ENCODE measurements at regions not wholly inside any gene's neighbourhood (a gene's known extent, or its start where the extent isn't known, plus 50 kb on each side); places are given as distances from the start of the nearest gene placed in this dataset.

DNA sequence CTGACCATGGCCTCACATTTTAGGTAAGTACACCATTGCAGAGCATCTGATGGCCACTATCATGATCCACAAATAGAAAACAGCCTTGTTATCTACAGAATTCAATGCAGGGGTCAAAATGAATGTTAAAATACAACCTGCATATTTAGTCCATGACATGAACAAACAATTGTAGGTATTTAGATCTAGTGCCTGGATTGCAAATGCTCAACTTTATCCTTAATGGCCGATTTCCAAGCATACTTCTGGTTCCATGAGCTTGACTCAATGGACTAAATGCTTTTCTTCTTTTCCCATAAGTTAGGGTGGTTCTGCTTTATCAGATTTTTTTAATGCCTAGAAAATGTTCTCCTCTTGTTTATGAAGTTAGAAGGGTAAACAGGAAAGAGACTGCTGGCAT, 139.2 kb upstream of the TTC29 start:
- DNase-seq (ENCODE audit: low read depth in 1 of 2, low spot score in 2 of 2): no peak
- TF ChIP-seq BCL11A (IDR thresholded peaks at IDR 0.05; ENCODE audit: low read depth in 2 of 2, low read length in 2 of 2): no peak
- no peak for TF ChIP-seq POLR2AphosphoS5 (IDR thresholded peaks at IDR 0.05; ENCODE audit: low read depth, low read length)
- TF ChIP-seq, protein P1, sequence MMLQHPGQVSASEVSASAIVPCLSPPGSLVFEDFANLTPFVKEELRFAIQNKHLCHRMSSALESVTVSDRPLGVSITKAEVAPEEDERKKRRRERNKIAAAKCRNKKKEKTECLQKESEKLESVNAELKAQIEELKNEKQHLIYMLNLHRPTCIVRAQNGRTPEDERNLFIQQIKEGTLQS (IDR thresholded peaks at IDR 0.05; ENCODE audit: insufficient read depth, low read depth, low read length): no peak
- no peak for TF ChIP-seq ASH2L (IDR thresholded peaks at IDR 0.05; ENCODE audit: low read length)
- TF ChIP-seq TBP (IDR thresholded peaks at IDR 0.05; ENCODE audit: low read depth, low read length): no peak
- no peak for TF ChIP-seq TAF7 (optimal IDR thresholded peaks at IDR 0.05; ENCODE audit: borderline replicate concordance, low read depth, low read length)
- no peak for TF ChIP-seq BRCA1 (IDR thresholded peaks at IDR 0.05; ENCODE audit: low read depth, low read length)
- no peak for TF ChIP-seq HDAC6 (IDR thresholded peaks at IDR 0.05; ENCODE audit: low read depth, low read length)
- TF ChIP-seq TCF12 (IDR thresholded peaks at IDR 0.05; ENCODE audit: low read depth, low read length): no peak
- TF ChIP-seq POU5F1 (IDR thresholded peaks at IDR 0.05; ENCODE audit: low read depth, low read length): no peak
- TF ChIP-seq CTBP2 (IDR thresholded peaks at IDR 0.05; ENCODE audit: borderline replicate concordance, insufficient read depth, insufficient read length, low read length): no peak
- no peaks in the 10 kb centered on the region for H3K9me3 ChIP-seq (ENCODE audit: insufficient read depth in 2 of 2, low read depth in 1 of 2, low read length in 1 of 2)
- ChIA-PET CTCF (ENCODE audit: partially characterized antibody) (no interaction called here), POLR2A (ENCODE audit: partially characterized antibody) (no interaction called here)
- H2BK20ac ChIP-seq (ENCODE audit: low read length): no peak overlapping the region
- no peak overlapping the region for H2BK120ac ChIP-seq (replicated peaks; ENCODE audit: low read depth, low read length)
- no peak overlapping the region for H4K91ac ChIP-seq (replicated peaks; ENCODE audit: insufficient read length, low read length)
- no peak overlapping the region for H3K14ac ChIP-seq (ENCODE audit: insufficient read length)
- H3K4me3 ChIP-seq (ENCODE audit: extremely low read depth in 1 of 4, insufficient read depth in 2 of 4, low read depth in 3 of 4, low read length in 4 of 4): no peak overlapping the region
- H3K4me2 ChIP-seq (ENCODE audit: insufficient read depth in 1 of 2, low read depth in 2 of 2, low read length in 2 of 2): no peak overlapping the region
- no peak for FAIRE-seq
- no peaks in the 10 kb centered on the region for H3K36me3 ChIP-seq (ENCODE audit: control insufficient read depth in 2 of 4, insufficient read depth in 4 of 4, low read length in 3 of 4)
- H3K4ac ChIP-seq (replicated peaks; ENCODE audit: insufficient read length, low read depth, low read length): no peak overlapping the region
- no peak overlapping the region for H2AFZ ChIP-seq (ENCODE audit: low read length)
- H3K23ac ChIP-seq (ENCODE audit: insufficient read length): no peak overlapping the region
- H2BK12ac ChIP-seq (ENCODE audit: low read depth, low read length): no peak overlapping the region
- H3K23me2 ChIP-seq (ENCODE audit: low read depth, low read length): no peaks in the 10 kb centered on the region
- WGBS, 2 experiments (ENCODE audit: extremely low coverage in 1 of 2, insufficient coverage in 1 of 2, insufficient read length in 1 of 2, insufficient replicate concordance in 2 of 2, low coverage in 1 of 2, low lambda C conversion rate in 2 of 2, missing lambda C conversion rate in 1 of 2): 89% methylated on average over 1 of the region's 1 CpG; no CpG with 5 or more reads in 1 of the 2 experiments
- no peak overlapping the region for H3K27ac ChIP-seq (ENCODE audit: low read depth, low read length)
- no peak overlapping the region for H4K8ac ChIP-seq (ENCODE audit: extremely low read depth, insufficient read depth, low read length)
- H2BK15ac ChIP-seq (ENCODE audit: low read length): no peak overlapping the region
- no peak overlapping the region for H3K18ac ChIP-seq (ENCODE audit: extremely low read depth, low read length)
- no peaks in the 10 kb centered on the region for H4K20me1 ChIP-seq (replicated peaks in 1 of 2; ENCODE audit: control insufficient read depth in 1 of 2, insufficient read depth in 2 of 2, low read length in 2 of 2)
- no peaks in the 10 kb centered on the region for H3K79me2 ChIP-seq (ENCODE audit: control insufficient read depth in 1 of 2, insufficient read depth in 2 of 2, low read length in 2 of 2)
- H3K27me3 ChIP-seq (replicated peaks in 1 of 4; ENCODE audit: control insufficient read depth in 3 of 4, extremely low read depth in 1 of 4, insufficient read depth in 3 of 4, low read length in 3 of 4): no peaks in the 10 kb centered on the region
- no peaks in the 10 kb centered on the region for H3K79me1 ChIP-seq (ENCODE audit: low read depth, low read length)
- H3K4me1 ChIP-seq (replicated peaks in 1 of 4; ENCODE audit: control insufficient read depth in 3 of 4, insufficient read depth in 4 of 4, low read length in 3 of 4): peaks cover 0 to 3% (median 0%) of the 10 kb centered on the region in 4 experiments; a peak in 1 of 7 replicates
- no peak overlapping the region for H2AK5ac ChIP-seq (ENCODE audit: low read depth, low read length)
- no peak overlapping the region for H3K56ac ChIP-seq (replicated peaks; ENCODE audit: insufficient read length, low read depth, low read length)
- H3K9ac ChIP-seq (replicated peaks in 1 of 4; ENCODE audit: extremely low read depth in 1 of 4, low read depth in 3 of 4, low read length in 3 of 4): no peak overlapping the region
- H2BK5ac ChIP-seq (ENCODE audit: low read depth, low read length): no peak overlapping the region
- no peak overlapping the region for H4K5ac ChIP-seq (ENCODE audit: insufficient read length, low read depth, low read length)
